Gastroesophageal sphincter (tissue), 3 donors: ENCODE measurements at regions not wholly inside any gene's neighbourhood (a gene's known extent, or its start where the extent isn't known, plus 50 kb on each side); places are given as distances from the start of the nearest gene placed in this dataset.

Experiments
- CTCF ChIP-seq, 4 experiments: fragments of 200-600 bp in 2 of 4; fragments of 450-650 bp in 2 of 4; sonication (generic) in 1 of 4; IDR thresholded peaks; one replicate each; pipeline ENCODE4 v1.5.1; 2017 to 2019; ENCODE audit warnings: antibody characterized with exemption in 4 of 4, mild to moderate bottlenecking in 2 of 4, moderate library complexity in 2 of 4
- POLR2A ChIP-seq, 2 donors: fragments of 450-650 bp; IDR thresholded peaks; one replicate each; pipeline ENCODE4 v1.6.1; 2017; ENCODE audit warnings: antibody characterized with exemption in 2 of 2, mild to moderate bottlenecking in 2 of 2, moderate library complexity in 1 of 2

DNA sequence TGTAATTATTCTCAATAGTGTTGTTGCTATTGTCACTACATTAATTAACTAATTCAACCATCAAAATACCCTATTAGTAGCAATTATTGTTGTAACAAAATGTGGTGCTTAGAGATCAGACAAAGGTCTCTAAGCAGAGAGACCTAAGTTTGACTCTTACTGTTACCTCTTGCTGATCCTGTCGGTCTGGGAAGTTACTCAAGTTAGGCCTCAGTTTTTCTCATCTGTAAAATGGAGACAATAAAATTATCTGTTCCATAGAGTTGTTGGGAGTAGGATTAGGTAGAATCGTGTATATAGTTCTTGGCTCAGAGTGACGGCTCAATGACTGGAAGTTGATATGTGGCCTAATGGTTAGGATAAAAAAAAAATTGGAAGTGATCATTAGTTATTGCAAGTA is 69.8 kb upstream of the ARL8B start:
- TF ChIP-seq CTCF (IDR thresholded peaks at IDR 0.05) (no peak), POLR2A (IDR thresholded peaks at IDR 0.05) (no peak)
